MM.1S (cell line): ENCODE measurements at regions not wholly inside any gene's neighbourhood (a gene's known extent, or its start where the extent isn't known, plus 50 kb on each side); places are given as distances from the start of the nearest gene placed in this dataset.
A peak's percentile ranks its signal among the peaks of the same experiment; 100 is the strongest.
"Not testable (repeated sequence)": the region's sequence is repeated elsewhere in the genome, so short reads cannot be mapped to it uniquely, and the experiment has no call there.

Source experiments
- DNase-seq: peaks from one replicate; pipeline ENCODE4 v3.0.0-alpha.2; 2015
- H2AFZ ChIP-seq: fragments of 300-600 bp; sonication (generic); 2 replicates; pipeline ENCODE4 v1.6.0; 2016; ENCODE audit warnings: antibody characterized with exemption, low read length
- H3F3A ChIP-seq: fragments of 300-600 bp; sonication (generic); 2 replicates; pipeline ENCODE4 v1.6.1; 2016; ENCODE audit warnings: mild to moderate bottlenecking, antibody characterized with exemption, low read length, moderate library complexity, mixed read lengths; ENCODE audit not compliant: insufficient read depth
- H3K27ac ChIP-seq: fragments of 300-600 bp; sonication (generic); 2 replicates; pipeline ENCODE4 v1.5.1; 2016; ENCODE audit warnings: mild to moderate bottlenecking, low read length
- H3K27me3 ChIP-seq: fragments of 300-600 bp; sonication (generic); replicated peaks from 2 replicates; pipeline ENCODE4 v1.6.0; 2016; ENCODE audit warnings: low read length; ENCODE audit not compliant: insufficient read depth
- H3K36me3 ChIP-seq: fragments of 300-600 bp; sonication (generic); replicated peaks from 2 replicates; pipeline ENCODE4 v1.6.1; 2016; ENCODE audit warnings: mild to moderate bottlenecking, low read length, mixed read lengths; ENCODE audit not compliant: insufficient read depth
- H3K4me1 ChIP-seq: fragments of 300-600 bp; sonication (generic); 2 replicates; pipeline ENCODE4 v1.6.1; 2016; ENCODE audit warnings: low read length, mixed read lengths
- H3K4me2 ChIP-seq: fragments of 300-600 bp; sonication (generic); 2 replicates; pipeline ENCODE4 v1.6.0; 2016; ENCODE audit warnings: low read depth, low read length
- H3K4me3 ChIP-seq: fragments of 300-600 bp; sonication (generic); 2 replicates; pipeline ENCODE4 v1.5.1; 2016; ENCODE audit warnings: low read length, mixed read lengths
- H3K79me2 ChIP-seq: fragments of 300-600 bp; sonication (generic); 2 replicates; pipeline ENCODE4 v1.6.1; 2016; ENCODE audit warnings: mixed run types, low read length, mixed read lengths
- H3K9ac ChIP-seq: fragments of 300-600 bp; sonication (generic); 2 replicates; pipeline ENCODE4 v1.6.1; 2016; ENCODE audit warnings: low read length, mixed read lengths
- H3K9me2 ChIP-seq: fragments of 300-600 bp; sonication (generic); replicated peaks from 2 replicates; pipeline ENCODE4 v1.6.1; 2016; ENCODE audit warnings: mild to moderate bottlenecking, low read length, mixed read lengths; ENCODE audit not compliant: insufficient read depth
- H3K9me3 ChIP-seq: fragments of 300-600 bp; sonication (generic); replicated peaks from 2 replicates; pipeline ENCODE4 v1.6.1; 2016; ENCODE audit warnings: mild to moderate bottlenecking, low read length, mixed read lengths; ENCODE audit not compliant: insufficient read depth
- H4K20me1 ChIP-seq: fragments of 300-600 bp; sonication (generic); 2 replicates; pipeline ENCODE4 v1.6.1; 2016; ENCODE audit warnings: mild to moderate bottlenecking, low read length, moderate library complexity, mixed read lengths; ENCODE audit not compliant: insufficient read depth
- EZH2 ChIP-seq: fragments of 300-600 bp; sonication (generic); optimal IDR thresholded peaks from 2 replicates; pipeline ENCODE3; 2017; ENCODE audit warnings: low read depth, mild to moderate bottlenecking, antibody characterized with exemption, low read length, mixed read lengths
- EZH2phosphoT487 ChIP-seq: fragments of 300-600 bp; sonication (generic); IDR thresholded peaks from 2 replicates; pipeline ENCODE4 v1.6.1; 2018; ENCODE audit warnings: antibody characterized with exemption, low read length
- TF ChIP-seq, protein P1 (sequence below): fragments of 300-600 bp; sonication (generic); IDR thresholded peaks from 2 replicates; pipeline ENCODE4 v1.5.1; 2016; ENCODE audit warnings: antibody characterized with exemption, low read length, mixed read lengths

GRCh38 chr4:86511590-86511989 lies 82.5 kb upstream of the PTPN13 start:
- TF ChIP-seq EZH2 (no peak), EZH2phosphoT487 (no peak)
- TF ChIP-seq, protein P1, sequence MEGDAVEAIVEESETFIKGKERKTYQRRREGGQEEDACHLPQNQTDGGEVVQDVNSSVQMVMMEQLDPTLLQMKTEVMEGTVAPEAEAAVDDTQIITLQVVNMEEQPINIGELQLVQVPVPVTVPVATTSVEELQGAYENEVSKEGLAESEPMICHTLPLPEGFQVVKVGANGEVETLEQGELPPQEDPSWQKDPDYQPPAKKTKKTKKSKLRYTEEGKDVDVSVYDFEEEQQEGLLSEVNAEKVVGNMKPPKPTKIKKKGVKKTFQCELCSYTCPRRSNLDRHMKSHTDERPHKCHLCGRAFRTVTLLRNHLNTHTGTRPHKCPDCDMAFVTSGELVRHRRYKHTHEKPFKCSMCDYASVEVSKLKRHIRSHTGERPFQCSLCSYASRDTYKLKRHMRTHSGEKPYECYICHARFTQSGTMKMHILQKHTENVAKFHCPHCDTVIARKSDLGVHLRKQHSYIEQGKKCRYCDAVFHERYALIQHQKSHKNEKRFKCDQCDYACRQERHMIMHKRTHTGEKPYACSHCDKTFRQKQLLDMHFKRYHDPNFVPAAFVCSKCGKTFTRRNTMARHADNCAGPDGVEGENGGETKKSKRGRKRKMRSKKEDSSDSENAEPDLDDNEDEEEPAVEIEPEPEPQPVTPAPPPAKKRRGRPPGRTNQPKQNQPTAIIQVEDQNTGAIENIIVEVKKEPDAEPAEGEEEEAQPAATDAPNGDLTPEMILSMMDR, result no peak
- Histone ChIP-seq H3K9ac (no peak overlapping the region), H3F3A (no peaks in the 10 kb centered on the region), H3K9me2 (no peaks in the 10 kb centered on the region), H3K4me2 (no peak overlapping the region), H4K20me1 (no peaks in the 10 kb centered on the region), H3K4me1 (no peaks in the 10 kb centered on the region), H3K36me3 (no peaks in the 10 kb centered on the region), H3K27ac (no peak overlapping the region), H2AFZ (no peak overlapping the region), H3K4me3 (no peak overlapping the region), H3K79me2 (no peaks in the 10 kb centered on the region), H3K9me3 (no peaks in the 10 kb centered on the region), H3K27me3 (no peaks in the 10 kb centered on the region)
- no peak for DNase-seq

- Histone ChIP-seq H3K27ac (no peak overlapping the region), H3F3A (no peaks in the 10 kb centered on the region), H3K36me3 (no peaks in the 10 kb centered on the region), H3K9me2 (no peaks in the 10 kb centered on the region), H3K4me1 (no peaks in the 10 kb centered on the region), H3K4me2 (no peak overlapping the region), H3K27me3 (no peaks in the 10 kb centered on the region), H3K9me3 (no peaks in the 10 kb centered on the region), H3K79me2 (no peaks in the 10 kb centered on the region), H3K9ac (no peak overlapping the region), H2AFZ (no peak overlapping the region), H4K20me1 (no peaks in the 10 kb centered on the region), H3K4me3 (no peak overlapping the region)
- TF ChIP-seq, protein P1, result no peak
- TF ChIP-seq EZH2phosphoT487, result no peak
- TF ChIP-seq EZH2, result no peak
- DNase-seq, result no peak
These were observed 81.5 kb upstream of the PTPN13 start for GRCh38 chr4:86512631-86513030.

GRCh38 chr4:86515963-86516362 lies 78.2 kb upstream of the PTPN13 start:
- DNase-seq, H3K9ac ChIP-seq, H3K36me3 ChIP-seq, H2AFZ ChIP-seq, H4K20me1 ChIP-seq, H3K27ac ChIP-seq, H3K4me1 ChIP-seq, H3K4me3 ChIP-seq, H3K9me2 ChIP-seq, H3K79me2 ChIP-seq, H3K27me3 ChIP-seq, H3K9me3 ChIP-seq, H3F3A ChIP-seq, H3K4me2 ChIP-seq: not testable (repeated sequence)

DNA sequence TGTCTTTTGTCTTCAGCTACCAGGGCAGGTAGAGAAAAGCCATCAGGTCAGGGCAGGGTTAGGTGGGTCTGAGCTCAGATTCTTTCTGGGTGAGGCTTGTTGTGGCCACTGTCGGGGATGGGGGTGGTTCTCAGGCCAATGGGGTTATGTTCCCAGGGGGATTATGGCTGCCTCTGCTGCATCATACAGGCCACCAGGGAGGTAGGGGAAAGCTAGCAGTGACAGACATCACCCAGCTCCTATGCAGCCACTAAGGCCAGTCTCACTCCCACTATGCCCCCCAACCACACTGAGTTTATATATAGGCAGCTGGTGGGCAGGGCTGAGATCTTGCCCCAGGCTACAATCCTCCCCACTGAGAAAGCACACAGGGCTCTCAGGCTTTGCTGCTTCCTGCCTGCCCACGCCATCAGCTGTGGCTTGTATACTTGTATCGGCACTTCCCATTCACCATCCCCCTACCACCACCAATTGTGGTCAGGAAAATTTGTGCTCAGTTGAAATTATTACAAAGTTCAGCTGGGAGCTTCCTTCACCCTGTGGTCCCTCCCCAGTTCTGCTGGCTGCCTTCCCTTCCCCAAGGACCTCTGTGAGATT lies 72.6 kb upstream of the PTPN13 start:
- no peaks in the 10 kb centered on the region for H3K9me2 ChIP-seq
- no peaks in the 10 kb centered on the region; the same call in 1 of the 2 replicates for H3K4me1 ChIP-seq
- no peak overlapping the region for H3K4me3 ChIP-seq
- no peak overlapping the region for H3K9ac ChIP-seq
- H3K4me2 ChIP-seq, result no peak overlapping the region
- no peaks in the 10 kb centered on the region for H3F3A ChIP-seq
- H3K27ac ChIP-seq, result no peak overlapping the region
- H3K36me3 ChIP-seq, result no peaks in the 10 kb centered on the region
- 0 out of 2 replicates have a peak overlapping the region, but pooled peaks have one; percentile 10 for H2AFZ ChIP-seq
- TF ChIP-seq, protein P1, result no peak
- TF ChIP-seq EZH2phosphoT487, result no peak
- TF ChIP-seq EZH2, result no peak
- no peaks in the 10 kb centered on the region for H3K27me3 ChIP-seq
- DNase-seq, result peak; percentile 58
- no peaks in the 10 kb centered on the region for H3K9me3 ChIP-seq
- H4K20me1 ChIP-seq, result no peaks in the 10 kb centered on the region
- no peaks in the 10 kb centered on the region for H3K79me2 ChIP-seq
